HepG2 (cell line): ENCODE measurements at regions not wholly inside any gene's neighbourhood (a gene's known extent, or its start where the extent isn't known, plus 50 kb on each side); places are given as distances from the start of the nearest gene placed in this dataset.
"Not testable (repeated sequence)": the region's sequence is repeated elsewhere in the genome, so short reads cannot be mapped to it uniquely, and the experiment has no call there.

Experiments
- ADNP ChIP-seq: sonication (generic); formaldehyde crosslinking; IDR thresholded peaks from 2 replicates; pipeline ENCODE4 v1.4.0; 2020; ENCODE audit warnings: missing genetic modification reagents
- ARHGAP35 ChIP-seq: sonication (generic); formaldehyde crosslinking; IDR thresholded peaks from 2 replicates; pipeline ENCODE4 v1.9.0; 2022; ENCODE audit warnings: mild to moderate bottlenecking, inconsistent platforms, moderate library complexity, missing genetic modification reagents, borderline replicate concordance
- CEBPB ChIP-seq: IDR thresholded peaks from 2 replicates; pipeline ENCODE4 v1.6.1; 2011; ENCODE audit warnings: low read depth, low read length, improper control_type of control experiment, borderline replicate concordance
- MAFK ChIP-seq, 2 experiments: IDR thresholded peaks in 1 of 2; conservative IDR thresholded peaks in 1 of 2; 2 replicates each; pipeline ENCODE4 v1.6.1; 2011; ENCODE audit warnings: improper control_type of control experiment in 2 of 2, low read length in 2 of 2
- PHF8 ChIP-seq: sonication (generic); formaldehyde crosslinking; IDR thresholded peaks from 2 replicates; pipeline ENCODE4 v1.5.0; 2020; ENCODE audit warnings: missing genetic modification reagents
- RELA ChIP-seq: sonication (generic); formaldehyde crosslinking; IDR thresholded peaks from 2 replicates; pipeline ENCODE4 v1.4.0; 2020; ENCODE audit warnings: missing genetic modification reagents
- YY1 ChIP-seq: IDR thresholded peaks from 2 replicates; pipeline ENCODE4 v1.6.1; 2011; ENCODE audit warnings: low read length, low read depth, moderate library complexity, mild to moderate bottlenecking; ENCODE audit not compliant: insufficient read depth, insufficient replicate concordance
- ZFP62 ChIP-seq: sonication (generic); formaldehyde crosslinking; IDR thresholded peaks from 2 replicates; pipeline ENCODE4 v1.4.0; 2020; ENCODE audit warnings: missing genetic modification reagents
- ZFP82 ChIP-seq: sonication (generic); formaldehyde crosslinking; IDR thresholded peaks from 2 replicates; pipeline ENCODE4 v1.5.1; 2020; ENCODE audit warnings: mild to moderate bottlenecking, missing genetic modification reagents, borderline replicate concordance
- ZNF180 ChIP-seq: sonication (generic); formaldehyde crosslinking; IDR thresholded peaks from 2 replicates; pipeline ENCODE4 v1.4.0; 2020; ENCODE audit warnings: low read depth, missing genetic modification reagents, borderline replicate concordance
- ZSCAN29 ChIP-seq: sonication (generic); formaldehyde crosslinking; conservative IDR thresholded peaks from 2 replicates; pipeline ENCODE4 v1.4.0; 2020; ENCODE audit warnings: mild to moderate bottlenecking, missing genetic modification reagents
- TF ChIP-seq, protein P1 (sequence below): sonication (generic); formaldehyde crosslinking; IDR thresholded peaks from 2 replicates; pipeline ENCODE4 v1.5.0; 2020; ENCODE audit warnings: mild to moderate bottlenecking, missing genetic modification reagents, moderate library complexity

GRCh38 chr2:131420751-131421150 is 55.2 kb upstream of the TUBA3D start:
- not testable (repeated sequence) for TF ChIP-seq CEBPB; ZFP62 (CRISPR knock-in tag); ZFP82; RELA; MAFK (conservative IDR thresholded peaks at IDR 0.05 in 1 of 2, IDR thresholded peaks at IDR 0.05 in 1 of 2; ENCODE audit: low read length in 2 of 2); ARHGAP35 (CRISPR knock-in tag); ZSCAN29; PHF8 (CRISPR knock-in tag); ZNF180 (CRISPR knock-in tag); YY1; ADNP (CRISPR knock-in tag)
- TF ChIP-seq, protein P1, sequence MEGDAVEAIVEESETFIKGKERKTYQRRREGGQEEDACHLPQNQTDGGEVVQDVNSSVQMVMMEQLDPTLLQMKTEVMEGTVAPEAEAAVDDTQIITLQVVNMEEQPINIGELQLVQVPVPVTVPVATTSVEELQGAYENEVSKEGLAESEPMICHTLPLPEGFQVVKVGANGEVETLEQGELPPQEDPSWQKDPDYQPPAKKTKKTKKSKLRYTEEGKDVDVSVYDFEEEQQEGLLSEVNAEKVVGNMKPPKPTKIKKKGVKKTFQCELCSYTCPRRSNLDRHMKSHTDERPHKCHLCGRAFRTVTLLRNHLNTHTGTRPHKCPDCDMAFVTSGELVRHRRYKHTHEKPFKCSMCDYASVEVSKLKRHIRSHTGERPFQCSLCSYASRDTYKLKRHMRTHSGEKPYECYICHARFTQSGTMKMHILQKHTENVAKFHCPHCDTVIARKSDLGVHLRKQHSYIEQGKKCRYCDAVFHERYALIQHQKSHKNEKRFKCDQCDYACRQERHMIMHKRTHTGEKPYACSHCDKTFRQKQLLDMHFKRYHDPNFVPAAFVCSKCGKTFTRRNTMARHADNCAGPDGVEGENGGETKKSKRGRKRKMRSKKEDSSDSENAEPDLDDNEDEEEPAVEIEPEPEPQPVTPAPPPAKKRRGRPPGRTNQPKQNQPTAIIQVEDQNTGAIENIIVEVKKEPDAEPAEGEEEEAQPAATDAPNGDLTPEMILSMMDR (CRISPR knock-in tag) = not testable (repeated sequence)
